OCI-LY3 (cell line): ENCODE measurements at regions not wholly inside any gene's neighbourhood (a gene's known extent, or its start where the extent isn't known, plus 50 kb on each side); places are given as distances from the start of the nearest gene placed in this dataset.

Source experiments
- CTCF ChIP-seq: fragments of 200-600, 300-600 bp; sonication (generic); IDR thresholded peaks from 2 replicates; pipeline ENCODE4 v1.5.1; 2014; ENCODE audit warnings: antibody characterized with exemption, low read length, low read depth
- EZH2phosphoT487 ChIP-seq: fragments of 200-600 bp; shearing (Covaris generic); IDR thresholded peaks from 2 replicates; pipeline ENCODE4 v1.6.1; 2018; ENCODE audit warnings: antibody characterized with exemption, mixed run types, low read depth

GRCh38 chr20:41958391-41958790 is 340.2 kb upstream of the CHD6 start:
- TF ChIP-seq CTCF (no peak), EZH2phosphoT487 (no peak)
